ENCODE measurements at regions not wholly inside any gene's neighbourhood (a gene's known extent, or its start where the extent isn't known, plus 50 kb on each side); places are given as distances from the start of the nearest gene placed in this dataset.
A peak's percentile ranks its signal among the peaks of the same experiment; 100 is the strongest.

- DNase-seq (ENCODE audit: low read depth), result no peak
Observed at GRCh38 chr3:99191186-99191585, 289.7 kb upstream of the DCBLD2 start.

DNA sequence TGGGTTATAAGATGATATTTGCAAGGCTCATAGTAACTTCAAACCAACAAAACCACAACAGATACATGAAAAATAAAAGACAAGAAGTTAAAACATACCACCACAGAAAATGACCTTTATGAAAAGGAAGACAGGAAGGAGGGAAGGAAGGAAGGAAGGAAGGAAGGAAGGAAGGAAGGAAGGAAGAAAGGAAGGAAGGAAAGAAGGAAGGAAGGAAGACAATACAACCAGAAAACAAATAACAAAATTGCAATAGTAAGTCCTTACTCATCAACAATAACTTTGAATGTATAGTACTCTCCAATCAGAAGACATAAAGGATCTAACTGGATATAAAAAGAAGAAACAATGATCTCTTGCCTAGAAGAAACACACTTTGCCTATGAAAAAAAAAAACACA, 287.4 kb upstream of the DCBLD2 start:
- no peak for DNase-seq (ENCODE audit: low read depth)

DNA sequence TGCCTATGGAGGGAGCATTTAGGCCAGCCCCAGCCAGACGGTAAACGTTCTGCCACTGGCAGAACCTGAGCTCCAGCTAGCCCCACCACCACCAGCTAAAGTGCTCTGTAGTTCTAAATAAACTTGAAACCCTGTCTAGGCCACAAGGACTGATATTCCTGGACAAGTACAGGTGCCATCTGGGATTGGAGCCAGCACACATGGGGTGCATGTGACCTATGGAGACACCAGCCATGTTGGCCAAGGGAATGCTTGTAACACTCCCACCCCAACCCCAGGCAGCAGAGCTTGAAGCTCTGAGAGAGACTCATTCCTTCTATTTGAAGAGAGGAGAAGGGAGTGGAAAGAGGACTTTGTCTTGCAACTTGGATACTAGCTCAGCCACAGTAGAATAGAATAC, 284.5 kb upstream of the DCBLD2 start:
- DNase-seq (ENCODE audit: low read depth), result no peak

DNA sequence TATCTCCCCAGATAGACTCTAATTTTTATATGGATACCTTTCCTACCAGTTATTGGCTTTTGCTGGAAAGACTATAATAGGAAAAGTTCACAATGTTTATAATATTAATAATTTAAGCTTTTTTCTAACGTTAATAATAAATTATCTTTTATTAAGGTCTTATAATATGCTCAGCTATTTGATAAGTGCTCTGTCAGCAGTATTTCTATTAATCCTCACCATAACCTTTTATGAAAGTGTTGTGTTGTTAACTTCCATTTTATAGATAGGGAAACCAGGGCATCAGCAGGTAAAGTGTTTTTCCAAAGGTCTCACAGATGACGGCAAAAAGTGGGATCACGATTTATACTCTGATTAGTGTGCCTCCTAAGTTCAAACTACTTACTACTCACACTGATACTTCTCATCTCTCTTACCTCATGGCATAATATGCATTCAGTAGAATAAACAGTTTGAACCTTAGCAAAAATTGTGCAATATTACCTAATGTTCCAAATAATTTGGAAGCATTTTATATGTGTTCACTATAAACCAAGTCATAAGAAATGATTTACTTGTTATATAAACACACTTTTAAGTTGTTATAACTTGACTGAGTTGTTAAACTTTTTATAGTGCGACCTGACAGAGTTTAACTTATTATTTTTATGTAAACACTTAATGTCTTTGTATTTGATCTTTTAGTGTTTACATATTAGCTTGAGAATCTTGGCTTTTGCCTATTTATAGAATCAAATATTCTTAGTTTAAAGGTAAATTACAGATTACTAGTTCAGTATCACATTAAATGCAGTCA, 274.9 kb upstream of the DCBLD2 start:
- no peak for DNase-seq (ENCODE audit: low read depth)

- no peak for DNase-seq (ENCODE audit: low read depth)
Observed at GRCh38 chr3:99175276-99175812, 273.8 kb upstream of the DCBLD2 start.

DNA sequence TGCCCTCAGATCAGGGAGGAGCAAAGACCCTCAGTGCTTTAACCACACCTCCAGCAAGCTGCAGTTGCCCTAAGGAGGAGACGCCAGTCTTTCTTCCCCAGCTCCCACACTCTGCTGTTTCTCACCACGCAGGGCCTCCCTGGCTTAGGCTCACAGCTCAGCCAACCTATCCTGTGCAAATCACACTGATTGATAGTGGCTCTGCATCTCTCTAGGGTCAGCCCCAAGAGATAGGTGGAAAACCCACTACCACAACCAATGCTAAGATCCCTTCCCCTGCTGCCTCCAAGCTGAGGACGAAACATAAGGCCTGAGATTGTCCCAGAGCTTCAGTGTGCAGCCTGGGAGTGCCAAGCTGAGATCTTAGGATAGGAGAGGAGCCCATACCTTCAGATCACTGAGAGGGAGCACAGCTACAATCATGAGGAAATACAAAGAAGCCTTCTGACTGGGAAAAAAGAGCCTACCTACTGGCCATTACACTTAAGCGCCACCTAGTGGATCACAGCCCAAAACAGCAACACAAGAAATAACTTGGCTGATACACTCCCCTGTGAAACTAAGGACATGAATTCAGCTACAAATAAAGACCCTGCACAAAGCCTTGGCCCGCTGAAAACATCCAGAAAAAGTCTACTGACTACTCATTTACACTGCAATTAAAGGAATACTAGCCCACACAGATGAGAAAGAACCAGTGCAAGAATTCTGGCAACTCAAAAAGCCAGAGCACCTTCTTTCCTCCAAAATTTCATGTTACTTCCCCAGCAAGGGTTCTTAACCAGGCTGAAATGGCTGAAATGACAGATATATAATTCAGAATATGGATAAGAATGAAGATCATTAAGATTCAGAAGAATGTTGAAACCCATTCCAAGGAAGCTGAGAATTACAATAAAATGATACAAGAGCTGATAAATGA, 271.5 kb upstream of the DCBLD2 start:
- peak; percentile 78 for DNase-seq (ENCODE audit: low read depth)

- no peak for DNase-seq (ENCODE audit: low read depth)
Observed at GRCh38 chr3:99171800-99172199, 270.3 kb upstream of the DCBLD2 start.

DNA sequence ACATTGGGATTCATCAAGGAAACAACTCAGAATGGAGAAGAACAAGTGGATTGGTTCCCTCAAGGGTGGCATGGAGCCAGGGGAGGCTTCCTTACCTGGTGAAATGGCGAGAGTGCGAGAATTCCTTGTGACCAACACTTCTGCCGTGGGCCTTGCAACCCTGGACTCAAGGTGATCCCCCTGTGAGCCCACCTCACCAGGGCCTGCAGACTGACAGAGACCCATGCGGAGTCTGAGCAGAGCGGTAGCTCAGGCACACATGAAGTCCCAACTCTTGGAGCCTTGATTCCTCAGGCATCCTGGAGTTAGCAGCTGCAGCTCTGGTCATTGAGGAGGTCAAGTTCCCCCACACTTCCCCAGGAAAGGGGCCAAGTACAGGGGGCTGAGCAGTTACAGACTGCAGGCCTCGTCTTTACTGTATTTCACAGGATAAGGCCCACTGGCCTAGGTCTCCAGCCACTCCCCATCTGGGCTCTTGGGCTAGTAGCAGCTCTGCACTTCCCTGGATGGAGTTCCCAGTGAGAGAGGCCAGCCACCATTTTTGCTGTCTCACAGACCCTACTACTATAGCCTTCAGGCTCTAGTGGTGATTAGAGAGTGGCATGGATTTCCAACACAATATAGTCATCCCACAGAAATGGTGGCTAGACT, 269.5 kb upstream of the DCBLD2 start:
- no peak for DNase-seq (ENCODE audit: low read depth)

- peak; percentile 27 for DNase-seq (ENCODE audit: low read depth)
Observed at GRCh38 chr3:99167071-99167470, 265.6 kb upstream of the DCBLD2 start.

DNA sequence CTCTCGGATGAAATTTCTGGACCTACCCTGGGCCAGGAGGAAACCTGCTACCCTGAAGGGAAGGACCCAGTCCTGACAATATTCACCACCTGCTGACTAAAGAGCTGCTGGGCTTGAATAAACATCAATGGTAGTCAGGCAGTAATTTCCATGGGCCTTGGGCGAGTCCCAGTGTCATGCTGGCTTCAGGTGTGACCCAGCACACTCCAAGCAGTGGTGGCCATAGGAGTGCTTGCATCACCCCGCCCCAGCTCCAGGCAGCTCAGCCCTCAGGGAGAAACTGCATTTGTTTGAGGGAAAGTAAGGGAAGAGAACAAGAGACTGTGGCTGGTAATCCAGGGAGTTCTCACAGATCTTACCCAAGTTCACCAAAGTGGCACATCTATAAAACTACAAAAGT, 261.8 kb upstream of the DCBLD2 start:
- DNase-seq (ENCODE audit: low read depth), result no peak

GRCh38 chr3:99159220-99159762, 257.8 kb upstream of the DCBLD2 start:
- DNase-seq (ENCODE audit: low read depth), result no peak

DNA sequence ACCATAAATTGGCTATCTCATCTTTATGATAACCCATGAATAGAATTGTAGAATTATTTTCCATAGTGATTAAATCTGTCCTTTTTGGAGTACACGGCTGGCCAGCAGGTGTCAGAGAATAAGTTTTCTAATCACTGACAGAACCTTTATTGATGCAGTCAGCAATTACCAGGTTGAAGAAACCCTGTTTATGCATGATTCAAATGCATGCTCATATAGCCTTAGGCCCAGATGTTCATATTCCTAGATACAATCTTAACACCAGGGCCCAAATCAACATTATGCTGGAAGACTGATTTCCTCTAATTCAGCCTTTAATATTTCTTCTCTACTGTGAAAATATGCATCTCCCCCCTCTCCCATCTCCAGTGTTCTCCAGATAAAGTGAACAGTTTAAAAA, 243.5 kb upstream of the DCBLD2 start:
- DNase-seq (ENCODE audit: low read depth), result no peak

DNA sequence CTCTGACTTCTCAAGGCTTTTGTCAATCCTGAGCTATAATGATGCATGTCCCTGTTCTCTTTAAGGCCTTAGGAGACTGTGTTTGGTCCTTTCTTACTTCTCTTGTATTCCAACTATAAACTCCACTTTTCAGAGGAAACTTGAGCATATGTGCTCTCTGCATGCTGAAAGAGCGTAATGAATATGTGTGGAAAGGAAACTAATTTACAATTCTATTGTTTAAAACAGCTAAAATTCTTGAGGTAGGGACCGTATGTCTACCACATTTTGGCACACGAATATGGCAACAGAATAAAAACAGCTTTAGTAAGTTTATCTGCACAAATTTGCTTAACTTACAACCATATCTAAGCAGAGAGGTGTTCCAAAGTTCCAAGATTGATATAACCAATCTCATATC, 242.0 kb upstream of the DCBLD2 start:
- no peak for DNase-seq (ENCODE audit: low read depth)

DNA sequence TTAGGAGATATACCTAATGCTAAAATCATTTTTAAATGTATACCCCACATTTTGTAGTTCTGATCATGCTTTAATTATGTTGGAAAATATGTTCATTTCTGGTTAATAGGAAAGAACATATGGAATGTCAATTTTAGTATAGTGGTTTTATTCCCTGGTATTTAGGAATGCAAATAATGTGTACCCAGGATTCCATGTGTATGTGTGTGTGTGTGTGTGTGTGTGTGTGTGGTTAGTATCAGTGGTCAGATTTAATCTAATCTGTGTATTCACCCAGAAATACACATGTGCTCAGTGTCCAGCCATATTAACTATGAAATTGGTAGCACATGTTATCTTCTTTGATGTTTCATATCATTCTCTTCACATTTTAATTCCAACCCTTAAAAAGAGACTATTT, 233.5 kb upstream of the DCBLD2 start:
- peak; percentile 10 for DNase-seq (ENCODE audit: low read depth)

GRCh38 chr3:99131876-99132275, 230.4 kb upstream of the DCBLD2 start:
- DNase-seq (ENCODE audit: low read depth), result peak; percentile 33

- peak; percentile 97 for DNase-seq (ENCODE audit: low read depth)
Observed at GRCh38 chr3:99128725-99129505, 227.4 kb upstream of the DCBLD2 start.

DNA sequence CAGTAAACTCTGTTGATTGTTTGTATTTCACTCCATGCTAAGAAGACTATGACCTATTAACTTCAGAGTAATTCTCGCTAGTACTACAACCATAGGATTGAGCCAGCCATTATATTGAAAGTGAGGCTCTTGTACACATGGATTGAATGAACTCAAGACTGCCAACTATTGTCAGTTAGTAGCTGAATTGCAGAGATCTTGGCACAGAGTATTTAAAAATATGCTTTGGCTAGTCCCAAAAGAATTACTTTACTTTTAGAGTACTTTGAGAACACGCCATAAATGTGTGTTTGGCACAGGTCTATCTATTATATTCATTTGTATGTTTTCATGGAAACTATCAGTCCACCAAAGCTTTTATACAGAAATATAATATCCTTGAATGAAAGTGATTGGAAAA, 226.7 kb upstream of the DCBLD2 start:
- DNase-seq (ENCODE audit: low read depth), result no peak

GRCh38 chr3:99126316-99126715, 224.8 kb upstream of the DCBLD2 start:
- DNase-seq (ENCODE audit: low read depth), result no peak

GRCh38 chr3:99119385-99119784, 217.9 kb upstream of the DCBLD2 start:
- peak; percentile 10 for DNase-seq (ENCODE audit: low read depth)

- DNase-seq (ENCODE audit: low read depth), result no peak
Observed at GRCh38 chr3:99118381-99118780, 216.9 kb upstream of the DCBLD2 start.

DNA sequence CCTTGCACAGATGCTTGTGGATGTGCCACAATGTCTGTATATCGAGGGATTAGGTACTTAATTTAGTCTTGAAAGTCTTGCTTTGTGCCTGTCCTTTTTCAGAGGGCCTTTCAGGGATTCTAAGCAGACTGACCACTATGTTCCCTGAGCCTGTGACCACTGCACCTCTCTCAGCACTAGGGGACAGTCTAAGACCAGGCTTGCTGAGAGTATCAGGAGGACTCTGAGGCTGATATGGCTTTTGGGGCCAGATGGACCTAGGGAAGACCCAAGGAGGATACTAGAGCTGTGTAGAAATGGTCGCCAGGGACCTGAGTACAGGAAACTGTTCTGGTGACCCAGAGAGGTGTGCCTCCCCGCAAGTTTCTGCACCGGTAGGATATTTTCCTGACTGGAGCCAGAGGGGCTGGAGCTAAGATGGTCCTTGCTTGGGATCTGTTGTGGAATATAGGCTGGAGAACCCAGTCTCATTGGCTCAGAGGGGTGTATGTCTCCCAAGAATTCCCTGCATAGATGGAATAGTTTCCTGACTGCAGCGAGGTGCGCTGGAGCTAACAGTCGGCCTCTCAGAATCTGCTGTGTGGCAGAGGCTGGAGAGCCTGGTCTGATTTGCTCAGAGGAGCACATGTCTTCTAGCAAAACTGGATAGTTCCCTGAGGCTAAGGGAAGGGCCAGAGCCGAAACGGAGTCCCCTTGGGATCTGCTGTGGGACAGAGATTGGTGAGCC, 213.2 kb upstream of the DCBLD2 start:
- DNase-seq (ENCODE audit: low read depth), result peak; percentile 72
